ENCODE measurements at regions not wholly inside any gene's neighbourhood (a gene's known extent, or its start where the extent isn't known, plus 50 kb on each side); places are given as distances from the start of the nearest gene placed in this dataset.

GRCh38 chr13:111975539-111976473, 91.1 kb upstream of the SOX1 start:
- intact Hi-C loops (cut with DNase I) = no loop called here

GRCh38 chr13:111976474-111977178, 90.3 kb upstream of the SOX1 start:
- ATAC-seq (no peak), DNase-seq (no peak)
- intact Hi-C loops (cut with DNase I) = no loop called here

More at GRCh38 chr13:111975539-111976473, 91.1 kb upstream of the SOX1 start:
- DNase-seq (no peak), ATAC-seq (no peak)

DNA sequence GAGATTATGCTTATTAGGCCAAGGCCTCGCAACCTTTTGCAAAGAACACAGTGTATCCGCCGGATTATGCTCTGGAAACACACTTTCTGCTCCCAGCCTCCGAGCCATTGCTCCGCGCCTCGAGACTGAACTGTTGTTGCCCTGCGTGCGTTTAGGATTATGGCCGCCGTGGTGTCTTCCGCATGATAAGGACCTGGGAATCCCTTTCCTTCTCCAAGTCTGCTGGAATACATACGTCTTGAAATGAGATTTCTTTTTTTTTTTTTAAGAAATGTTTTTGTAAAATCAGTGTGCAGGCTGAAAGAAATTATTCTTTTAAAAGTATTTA, 89.8 kb upstream of the SOX1 start:
- no peak for ATAC-seq
- intact Hi-C loops (cut with DNase I) = no loop called here
- no peak for DNase-seq

- ATAC-seq (no peak), DNase-seq (no peak)
- intact Hi-C loops (cut with DNase I) = no loop called here
Observed at GRCh38 chr13:111978546-111978945, 88.4 kb upstream of the SOX1 start.

DNA sequence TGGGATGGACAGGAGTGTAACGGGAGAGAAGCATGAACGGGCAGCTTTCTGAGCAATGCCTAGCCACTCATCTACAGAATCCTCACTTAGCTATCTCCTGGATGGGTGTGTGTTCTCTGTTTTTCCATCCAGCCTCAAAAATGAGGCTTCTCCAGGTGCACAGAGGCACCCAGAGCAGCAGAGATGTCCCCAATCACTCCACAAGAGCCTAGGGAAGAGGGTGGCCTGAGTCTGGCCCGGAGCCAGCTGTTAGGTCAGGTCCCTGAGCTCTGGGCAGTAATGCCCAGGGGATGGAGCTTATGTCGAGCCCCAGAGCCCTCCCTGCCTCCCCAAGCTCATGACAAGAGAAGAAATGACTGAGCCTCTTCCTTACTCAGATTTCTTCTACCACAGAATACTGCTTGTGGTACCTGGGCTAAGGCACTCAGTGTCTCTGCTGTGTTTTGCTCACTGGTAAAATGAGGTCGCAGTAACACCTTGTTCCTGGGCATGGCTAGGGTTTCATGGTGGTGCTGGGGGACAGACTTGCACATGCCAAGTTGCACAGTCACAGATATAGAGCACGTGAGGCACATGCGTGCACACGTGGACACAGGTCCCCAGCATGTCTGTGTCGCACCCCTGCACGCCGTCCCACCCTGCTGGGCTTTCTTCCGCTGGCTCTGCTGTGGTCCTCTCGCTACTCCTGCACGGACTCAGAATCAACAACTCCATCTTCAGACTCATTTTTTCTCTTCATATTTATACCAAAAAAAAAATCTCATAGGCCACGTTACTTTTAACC, 86.6 kb upstream of the SOX1 start:
- intact Hi-C loops (cut with DNase I) = no loop called here
- ATAC-seq (no peak), DNase-seq (no peak)

GRCh38 chr13:111981006-111981405, 85.9 kb upstream of the SOX1 start:
- DNase-seq (no peak), ATAC-seq (no peak)
- intact Hi-C loops (cut with DNase I) = no loop called here

DNA sequence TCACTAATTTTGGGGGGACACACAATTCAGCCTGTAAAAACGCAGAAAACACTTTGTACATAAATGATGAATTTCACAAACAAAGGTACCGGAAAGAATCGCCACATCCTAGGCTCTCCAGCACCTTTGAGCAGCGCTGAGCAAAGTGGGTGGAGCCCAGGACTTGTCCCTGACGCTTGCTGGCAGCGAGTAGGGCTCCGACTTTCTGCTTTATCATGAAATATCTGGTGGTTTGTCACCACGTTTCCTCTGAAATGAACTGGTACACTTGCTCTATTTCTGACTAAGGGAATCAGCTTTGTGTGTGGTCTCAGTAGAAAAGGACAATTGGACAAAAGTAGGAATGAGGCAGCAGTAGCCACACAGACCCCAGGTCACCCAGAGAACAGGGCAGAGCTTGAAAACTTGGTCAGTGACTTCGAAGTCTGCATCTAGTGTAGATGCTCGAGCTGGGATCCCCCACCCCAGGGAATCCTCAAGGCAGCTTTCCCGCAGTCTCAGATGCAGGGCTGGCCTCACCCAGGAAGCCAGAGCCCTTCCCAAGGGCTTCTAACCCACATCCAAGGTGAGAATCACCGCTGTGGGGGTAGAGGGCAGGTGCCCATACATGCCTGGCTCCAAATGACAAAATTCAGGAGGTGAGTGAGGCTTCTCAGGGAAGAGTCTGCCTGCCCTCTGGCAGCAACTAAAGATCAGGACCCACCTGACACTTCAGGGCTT, 85.3 kb upstream of the SOX1 start:
- ATAC-seq = no peak
- no peak for DNase-seq
- intact Hi-C loops (cut with DNase I) = no loop called here

- ATAC-seq = no peak
- intact Hi-C loops (cut with DNase I) = no loop called here
- no peak for DNase-seq
Observed at GRCh38 chr13:111984349-111984748, 82.6 kb upstream of the SOX1 start.

GRCh38 chr13:111990362-111990761, 76.6 kb upstream of the SOX1 start:
- intact Hi-C loops (cut with DNase I) = no loop called here
- DNase-seq = no peak
- ATAC-seq = no peak

DNA sequence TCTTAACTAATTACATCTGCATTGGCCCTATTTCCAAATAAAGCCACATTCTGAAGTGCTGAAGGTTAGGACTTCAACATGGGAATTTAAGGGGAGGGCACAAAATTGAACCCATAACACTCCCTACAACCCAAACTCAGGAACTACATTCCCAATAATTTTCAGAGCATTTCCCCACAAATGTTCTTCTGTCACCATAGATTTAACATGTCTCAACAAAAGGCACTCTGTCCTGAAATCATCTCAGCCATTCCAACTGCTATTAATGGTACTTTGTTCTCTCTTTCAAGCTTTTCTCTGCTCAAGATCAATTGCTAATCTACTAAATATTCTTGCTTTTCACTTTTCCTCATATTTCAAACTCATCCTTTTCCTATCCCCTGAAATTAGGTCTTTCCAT, 74.0 kb upstream of the SOX1 start:
- no peak for ATAC-seq
- DNase-seq = no peak
- intact Hi-C loops (cut with DNase I) = no loop called here

GRCh38 chr13:111993691-111994090, 73.3 kb upstream of the SOX1 start:
- DNase-seq = no peak
- intact Hi-C loops (cut with DNase I) = no loop called here
- no peak for ATAC-seq

GRCh38 chr13:111994578-111994977, 72.4 kb upstream of the SOX1 start:
- intact Hi-C loops (cut with DNase I) = no loop called here
- DNase-seq (no peak), ATAC-seq (no peak)

- ATAC-seq = no peak
Observed at GRCh38 chr13:111999352-111999751, 67.6 kb upstream of the SOX1 start.

DNA sequence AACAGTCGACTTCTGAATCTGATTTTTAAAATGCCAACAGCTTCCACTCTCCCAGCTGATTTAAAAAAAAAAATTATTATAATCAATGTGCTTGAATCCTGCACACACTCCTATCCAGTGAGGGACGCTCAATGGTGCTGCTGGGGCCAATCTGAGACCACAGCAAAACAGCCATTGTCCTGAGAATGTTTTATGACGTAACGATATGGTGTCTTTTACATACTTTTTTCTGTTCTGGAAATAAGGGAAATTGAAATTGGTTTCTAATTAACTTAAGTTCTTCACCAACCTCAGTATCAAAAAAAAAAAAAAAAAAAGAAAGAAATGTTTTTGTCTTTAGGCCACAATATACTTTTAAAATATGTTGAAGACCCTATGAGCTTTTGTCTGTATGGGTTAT, 66.1 kb upstream of the SOX1 start:
- DNase-seq (no peak), ATAC-seq (no peak)
- intact Hi-C loops (cut with DNase I) = no loop called here

More at GRCh38 chr13:111999352-111999751, 67.6 kb upstream of the SOX1 start:
- no peak for DNase-seq
- intact Hi-C loops (cut with DNase I) = no loop called here

DNA sequence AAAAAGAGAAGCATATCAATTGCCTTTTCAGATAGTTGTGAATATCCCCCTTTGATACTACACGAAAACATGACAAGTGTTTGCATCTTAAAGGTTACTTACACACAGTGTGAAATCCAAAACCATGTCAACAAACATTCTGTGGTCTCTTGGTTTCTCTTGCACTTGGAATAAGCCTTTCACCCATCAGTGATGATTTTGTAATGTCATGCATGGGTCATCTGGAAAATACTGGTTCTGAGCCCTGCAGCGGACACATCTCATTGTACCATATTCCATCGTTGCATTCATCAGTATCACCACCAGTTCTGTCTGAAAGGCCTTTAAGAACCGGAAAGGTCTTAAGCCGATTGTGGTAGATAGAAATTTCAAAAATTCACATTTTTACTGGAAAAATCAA, 65.4 kb upstream of the SOX1 start:
- ATAC-seq (no peak), DNase-seq (no peak)
- intact Hi-C loops (cut with DNase I) = no loop called here

- ATAC-seq = no peak
Observed at GRCh38 chr13:112003396-112003795, 63.6 kb upstream of the SOX1 start.

GRCh38 chr13:112003941-112004340, 63.0 kb upstream of the SOX1 start:
- no peak for ATAC-seq
- intact Hi-C loops (cut with DNase I) = no loop called here
- DNase-seq = no peak

More at GRCh38 chr13:112003396-112003795, 63.6 kb upstream of the SOX1 start:
- intact Hi-C loops (cut with DNase I) = no loop called here
- no peak for DNase-seq

GRCh38 chr13:112005925-112006324, 61.0 kb upstream of the SOX1 start:
- ATAC-seq (no peak), DNase-seq (no peak)
- intact Hi-C loops (cut with DNase I) = no loop called here

- DNase-seq = no peak
Observed at GRCh38 chr13:112007191-112007590, 59.8 kb upstream of the SOX1 start.

More at GRCh38 chr13:112007191-112007590, 59.8 kb upstream of the SOX1 start:
- intact Hi-C loops (cut with DNase I) = no loop called here
- no peak for ATAC-seq
